ENCODE measurements at regions not wholly inside any gene's neighbourhood (a gene's known extent, or its start where the extent isn't known, plus 50 kb on each side); places are given as distances from the start of the nearest gene placed in this dataset.

- no peak for TF ChIP-seq REST (IDR thresholded peaks at IDR 0.05; ENCODE audit: insufficient read depth in 1 of 2, low read depth in 2 of 2, low read length in 2 of 2)
- no peak for TF ChIP-seq SIN3A (IDR thresholded peaks at IDR 0.05; ENCODE audit: borderline replicate concordance, insufficient read depth, low read length)
- no peak for TF ChIP-seq FOXP2 (optimal IDR thresholded peaks at IDR 0.05; ENCODE audit: borderline replicate concordance, extremely low read depth, extremely low read length, insufficient read depth)
- TF ChIP-seq TAF1 (IDR thresholded peaks at IDR 0.05; ENCODE audit: borderline replicate concordance, insufficient read depth, low read length), result no peak
Measured at GRCh38 chr10:20958764-20959163, 61.7 kb upstream of the NEBL start.

DNA sequence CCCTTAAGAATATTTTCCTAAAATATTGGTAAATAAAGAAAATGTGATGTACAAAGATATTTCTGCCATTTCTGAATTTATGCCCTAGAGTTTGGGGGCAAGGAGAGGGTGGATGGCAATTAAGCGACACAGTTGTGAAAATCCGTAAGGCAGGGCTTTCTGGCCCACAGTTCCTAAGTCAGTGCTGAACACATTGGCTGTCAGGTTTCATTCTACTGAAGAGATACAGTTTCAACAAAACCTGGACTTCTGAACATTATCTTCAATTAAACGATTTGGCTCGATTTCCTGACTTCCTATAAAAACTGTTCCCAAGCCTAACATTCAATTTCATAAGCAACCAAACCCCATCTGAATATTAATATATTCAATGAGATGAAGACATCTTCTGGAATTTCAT is 61.1 kb upstream of the NEBL start:
- TF ChIP-seq POLR2AphosphoS5 (IDR thresholded peaks at IDR 0.05; ENCODE audit: low read depth, low read length) (no peak), SIN3A (IDR thresholded peaks at IDR 0.05; ENCODE audit: borderline replicate concordance, insufficient read depth, low read length) (no peak), TAF1 (IDR thresholded peaks at IDR 0.05; ENCODE audit: borderline replicate concordance, insufficient read depth, low read length) (no peak), REST (IDR thresholded peaks at IDR 0.05; ENCODE audit: insufficient read depth in 1 of 2, low read depth in 2 of 2, low read length in 2 of 2) (no peak), FOXP2 (optimal IDR thresholded peaks at IDR 0.05; ENCODE audit: borderline replicate concordance, extremely low read depth, extremely low read length, insufficient read depth) (no peak)

- no peak for TF ChIP-seq POLR2AphosphoS5 (IDR thresholded peaks at IDR 0.05; ENCODE audit: low read depth, low read length)
- TF ChIP-seq SIN3A (IDR thresholded peaks at IDR 0.05; ENCODE audit: borderline replicate concordance, insufficient read depth, low read length), result no peak
- no peak for TF ChIP-seq REST (IDR thresholded peaks at IDR 0.05; ENCODE audit: insufficient read depth in 1 of 2, low read depth in 2 of 2, low read length in 2 of 2)
- TF ChIP-seq FOXP2 (optimal IDR thresholded peaks at IDR 0.05; ENCODE audit: borderline replicate concordance, extremely low read depth, extremely low read length, insufficient read depth), result no peak
- TF ChIP-seq TAF1 (IDR thresholded peaks at IDR 0.05; ENCODE audit: borderline replicate concordance, insufficient read depth, low read length), result no peak
Measured at GRCh38 chr10:20957744-20958143, 60.6 kb upstream of the NEBL start.

DNA sequence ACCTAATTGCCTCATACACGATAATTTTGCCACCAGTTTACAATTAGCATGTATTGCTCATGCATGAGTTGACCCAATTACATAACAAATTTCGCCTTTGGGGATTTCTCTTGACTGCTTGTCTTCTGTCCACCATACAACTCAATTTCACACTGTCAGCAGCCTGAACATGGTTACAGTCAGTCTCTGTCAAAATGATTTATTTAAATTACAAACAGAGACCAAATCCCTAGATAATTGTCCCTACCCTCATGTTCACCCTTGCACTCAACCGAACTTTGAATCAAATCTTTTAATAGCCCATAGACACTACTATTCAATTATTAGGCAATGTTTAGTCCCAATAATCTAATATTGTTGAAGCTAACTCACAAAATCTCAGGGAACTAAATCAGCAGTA is 59.7 kb upstream of the NEBL start:
- TF ChIP-seq FOXP2 (optimal IDR thresholded peaks at IDR 0.05; ENCODE audit: borderline replicate concordance, extremely low read depth, extremely low read length, insufficient read depth), result no peak
- no peak for TF ChIP-seq POLR2AphosphoS5 (IDR thresholded peaks at IDR 0.05; ENCODE audit: low read depth, low read length)
- TF ChIP-seq REST (IDR thresholded peaks at IDR 0.05; ENCODE audit: insufficient read depth in 1 of 2, low read depth in 2 of 2, low read length in 2 of 2), result no peak
- no peak for TF ChIP-seq TAF1 (IDR thresholded peaks at IDR 0.05; ENCODE audit: borderline replicate concordance, insufficient read depth, low read length)
- no peak for TF ChIP-seq SIN3A (IDR thresholded peaks at IDR 0.05; ENCODE audit: borderline replicate concordance, insufficient read depth, low read length)

DNA sequence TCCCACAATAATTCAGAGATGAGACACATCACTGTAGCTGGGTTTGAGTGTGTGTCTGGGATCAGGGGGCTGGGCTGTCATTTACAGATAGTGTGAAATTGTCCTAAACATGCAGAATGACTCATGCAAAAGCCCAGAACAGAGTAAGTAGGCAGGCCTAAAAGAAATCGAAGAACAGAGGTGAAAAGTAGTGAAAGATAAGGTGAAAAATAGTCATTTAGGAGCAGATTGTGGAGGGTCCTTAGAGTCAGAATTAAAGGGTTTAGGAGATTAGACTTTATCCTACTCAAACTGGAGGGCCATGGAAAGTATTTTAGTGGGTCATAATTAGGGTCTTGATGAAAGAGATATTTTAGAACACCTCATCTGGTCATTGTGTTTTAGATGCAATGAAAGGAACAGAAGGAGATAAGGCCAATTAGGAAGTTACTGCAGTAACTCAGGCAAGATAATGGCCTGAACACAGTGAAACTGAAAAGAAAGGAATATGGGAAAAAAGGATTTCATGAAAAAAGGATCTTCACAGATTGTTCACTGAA is 58.3 kb upstream of the NEBL start:
- TF ChIP-seq SIN3A (IDR thresholded peaks at IDR 0.05; ENCODE audit: borderline replicate concordance, insufficient read depth, low read length) (no peak), TAF1 (IDR thresholded peaks at IDR 0.05; ENCODE audit: borderline replicate concordance, insufficient read depth, low read length) (no peak), REST (IDR thresholded peaks at IDR 0.05; ENCODE audit: insufficient read depth in 1 of 2, low read depth in 2 of 2, low read length in 2 of 2) (no peak), FOXP2 (optimal IDR thresholded peaks at IDR 0.05; ENCODE audit: borderline replicate concordance, extremely low read depth, extremely low read length, insufficient read depth) (no peak)

Data from PFSK-1 (cell line).